ENCODE measurements at regions not wholly inside any gene's neighbourhood (a gene's known extent, or its start where the extent isn't known, plus 50 kb on each side); places are given as distances from the start of the nearest gene placed in this dataset.

DNA sequence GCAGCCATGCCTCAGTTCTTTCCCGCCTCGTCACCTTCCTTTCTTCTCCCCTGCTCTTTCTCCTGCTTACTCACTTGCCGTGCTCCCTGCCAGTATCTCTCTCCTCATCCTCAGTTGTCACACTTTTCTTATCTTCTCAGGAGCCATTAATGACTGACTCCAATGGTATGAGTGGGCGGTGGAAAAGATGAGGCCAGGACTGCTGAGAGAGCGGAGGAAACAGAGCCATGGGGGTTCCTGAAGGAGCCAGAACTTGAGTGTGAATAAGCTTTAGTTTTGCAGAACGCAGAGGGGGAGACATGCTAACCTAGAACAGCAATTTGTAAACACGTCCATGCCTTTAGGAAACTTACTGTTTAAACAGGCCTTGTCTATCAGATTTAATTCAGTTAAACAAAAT lies 126.5 kb downstream of the CHIC2 start:
- TF ChIP-seq YY1 (IDR thresholded peaks at IDR 0.05; ENCODE audit: insufficient read depth, insufficient read length) (no peak), SUZ12 (IDR thresholded peaks at IDR 0.05; ENCODE audit: extremely low read depth, insufficient read depth, insufficient read length) (no peak), ZNF274 (IDR thresholded peaks at IDR 0.05; ENCODE audit: low read depth, low read length) (no peak)
- Histone ChIP-seq H3K4me3 (ENCODE audit: insufficient read length, low read depth) (no peak overlapping the region), H3K27me3 (ENCODE audit: insufficient read depth, insufficient read length) (no peaks in the 10 kb centered on the region), H3K36me3 (ENCODE audit: insufficient read depth, insufficient read length, low read length) (no peaks in the 10 kb centered on the region), H3K9ac (ENCODE audit: insufficient read length, low read depth) (no peak overlapping the region), H3K9me3 (ENCODE audit: insufficient read depth, low read length) (no peaks in the 10 kb centered on the region), H3K4me1 (ENCODE audit: insufficient read depth, insufficient read length) (no peaks in the 10 kb centered on the region)
- no peak for DNase-seq (ENCODE audit: low read depth, low spot score)

DNA sequence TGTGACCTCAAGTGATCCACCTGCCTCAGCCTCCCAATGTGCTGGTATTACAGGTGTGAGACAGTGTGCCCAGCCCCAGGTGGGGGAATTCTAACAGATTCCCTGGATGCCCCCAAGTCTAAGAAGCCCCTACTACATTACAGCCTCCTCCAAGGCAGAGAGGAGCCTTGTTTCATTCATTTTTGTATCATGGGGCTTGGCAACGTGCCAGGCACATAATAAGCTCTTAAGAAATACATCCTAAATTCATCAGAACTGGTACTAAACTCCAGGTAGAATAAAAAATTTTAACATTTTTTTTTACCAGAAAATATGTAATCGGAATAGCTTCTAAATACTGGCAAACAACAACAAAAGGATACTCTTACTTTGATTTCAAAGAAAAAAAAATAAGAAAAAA lies 127.1 kb downstream of the CHIC2 start:
- TF ChIP-seq SUZ12 (IDR thresholded peaks at IDR 0.05; ENCODE audit: extremely low read depth, insufficient read depth, insufficient read length) (no peak), YY1 (IDR thresholded peaks at IDR 0.05; ENCODE audit: insufficient read depth, insufficient read length) (no peak), ZNF274 (IDR thresholded peaks at IDR 0.05; ENCODE audit: low read depth, low read length) (no peak)
- no peaks in the 10 kb centered on the region for H3K4me1 ChIP-seq (ENCODE audit: insufficient read depth, insufficient read length)
- DNase-seq (ENCODE audit: low read depth, low spot score): no peak
- H3K27me3 ChIP-seq (ENCODE audit: insufficient read depth, insufficient read length): no peaks in the 10 kb centered on the region
- no peaks in the 10 kb centered on the region for H3K9me3 ChIP-seq (ENCODE audit: insufficient read depth, low read length)
- no peaks in the 10 kb centered on the region for H3K36me3 ChIP-seq (ENCODE audit: insufficient read depth, insufficient read length, low read length)
- no peak overlapping the region for H3K9ac ChIP-seq (ENCODE audit: insufficient read length, low read depth)
- no peak overlapping the region for H3K4me3 ChIP-seq (ENCODE audit: insufficient read length, low read depth)

DNA sequence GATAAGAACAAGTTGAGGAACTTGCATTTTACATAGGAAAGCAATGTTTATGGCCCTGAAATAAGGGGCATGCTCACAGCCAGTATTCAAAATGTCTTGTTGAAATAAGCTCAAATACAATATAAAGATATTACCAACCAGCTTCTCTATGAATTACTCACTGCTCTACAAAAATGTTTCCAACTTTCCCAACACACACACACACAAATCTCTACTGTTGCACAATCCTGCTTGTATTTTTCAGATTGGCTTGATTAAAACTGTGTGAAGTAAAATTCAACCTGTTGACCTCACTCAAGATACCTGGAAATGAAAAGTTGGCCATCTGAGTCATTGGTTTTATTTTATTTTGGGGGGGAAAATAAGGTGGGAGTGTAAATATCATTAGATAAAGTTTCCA lies 128.6 kb downstream of the CHIC2 start:
- H3K4me3 ChIP-seq (ENCODE audit: insufficient read length, low read depth): no peak overlapping the region
- H3K36me3 ChIP-seq (ENCODE audit: insufficient read depth, insufficient read length, low read length): no peaks in the 10 kb centered on the region
- no peaks in the 10 kb centered on the region for H3K4me1 ChIP-seq (ENCODE audit: insufficient read depth, insufficient read length)
- TF ChIP-seq SUZ12 (IDR thresholded peaks at IDR 0.05; ENCODE audit: extremely low read depth, insufficient read depth, insufficient read length) (no peak), ZNF274 (IDR thresholded peaks at IDR 0.05; ENCODE audit: low read depth, low read length) (no peak), YY1 (IDR thresholded peaks at IDR 0.05; ENCODE audit: insufficient read depth, insufficient read length) (no peak)
- no peaks in the 10 kb centered on the region for H3K9me3 ChIP-seq (ENCODE audit: insufficient read depth, low read length)
- H3K9ac ChIP-seq (ENCODE audit: insufficient read length, low read depth): no peak overlapping the region
- no peak for DNase-seq (ENCODE audit: low read depth, low spot score)
- H3K27me3 ChIP-seq (ENCODE audit: insufficient read depth, insufficient read length): no peaks in the 10 kb centered on the region

DNA sequence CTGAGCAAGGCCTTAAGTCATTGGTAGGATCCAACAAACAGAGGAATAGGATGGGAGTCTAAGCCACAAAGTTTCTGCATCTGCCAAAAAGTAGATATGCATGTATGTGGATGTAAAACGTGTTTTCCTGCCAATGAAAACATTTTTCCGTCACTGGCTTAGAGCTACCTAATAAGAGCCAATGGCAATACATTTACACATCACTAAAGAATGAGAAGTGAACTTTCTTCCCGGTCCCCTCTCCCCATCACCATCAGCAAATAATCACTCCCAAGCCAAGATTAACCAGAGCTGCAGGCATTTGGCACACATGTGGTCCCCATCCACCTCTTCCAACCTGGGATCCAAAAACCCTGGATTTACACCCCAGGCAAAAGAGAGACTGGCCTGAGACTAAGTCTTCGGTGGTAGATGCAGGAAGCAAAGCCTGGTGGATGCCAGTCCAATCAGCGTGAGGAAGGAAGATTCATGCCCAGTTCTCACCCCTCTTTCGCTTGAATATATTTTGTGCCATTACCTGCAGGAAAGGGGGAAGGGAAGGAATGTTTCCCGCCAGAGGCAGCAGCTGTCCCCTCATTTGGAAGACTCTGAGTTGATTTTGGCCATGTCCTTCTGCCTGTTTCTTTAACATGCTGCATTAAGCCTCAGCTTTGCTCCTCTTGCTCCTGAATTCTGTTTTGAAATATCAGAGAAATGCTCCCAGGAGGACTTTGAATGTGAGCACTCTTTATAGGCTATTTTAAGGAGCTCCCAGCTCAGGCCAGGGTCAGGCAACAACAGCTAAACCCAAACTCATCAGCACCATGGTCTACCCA lies 131.4 kb downstream of the CHIC2 start:
- no peak for DNase-seq (ENCODE audit: low read depth, low spot score)
- H3K36me3 ChIP-seq (ENCODE audit: insufficient read depth, insufficient read length, low read length): no peaks in the 10 kb centered on the region
- no peak for TF ChIP-seq ZNF274 (IDR thresholded peaks at IDR 0.05; ENCODE audit: low read depth, low read length)
- no peak for TF ChIP-seq YY1 (IDR thresholded peaks at IDR 0.05; ENCODE audit: insufficient read depth, insufficient read length)
- no peak for TF ChIP-seq SUZ12 (IDR thresholded peaks at IDR 0.05; ENCODE audit: extremely low read depth, insufficient read depth, insufficient read length)
- no peak overlapping the region for H3K4me3 ChIP-seq (ENCODE audit: insufficient read length, low read depth)
- H3K9ac ChIP-seq (ENCODE audit: insufficient read length, low read depth): no peak overlapping the region
- no peaks in the 10 kb centered on the region for H3K4me1 ChIP-seq (ENCODE audit: insufficient read depth, insufficient read length)
- no peaks in the 10 kb centered on the region for H3K27me3 ChIP-seq (ENCODE audit: insufficient read depth, insufficient read length)
- no peaks in the 10 kb centered on the region for H3K9me3 ChIP-seq (ENCODE audit: insufficient read depth, low read length)

DNA sequence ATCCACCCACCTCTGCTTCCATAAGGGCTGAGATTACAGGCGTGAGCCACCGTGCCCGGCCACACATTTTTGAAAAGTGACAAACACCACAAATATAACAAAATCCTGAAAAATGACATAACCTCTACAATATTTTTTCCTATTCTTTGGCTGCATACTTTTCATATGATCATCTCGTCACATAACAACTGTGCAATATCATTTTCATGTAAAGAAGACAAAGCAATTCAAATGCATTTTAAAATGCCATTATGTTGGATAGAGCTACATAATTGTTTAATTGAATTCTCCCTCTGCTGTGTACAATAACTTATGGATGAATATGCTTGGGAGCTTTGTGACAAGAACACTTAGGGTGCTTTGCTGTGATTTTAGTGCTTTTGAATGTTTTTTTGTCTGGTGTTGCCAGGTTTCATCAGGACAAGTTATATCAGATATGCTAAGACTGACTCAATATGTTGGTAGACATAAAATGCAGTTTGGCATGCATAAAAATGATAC lies 132.9 kb downstream of the CHIC2 start:
- DNase-seq (ENCODE audit: low read depth, low spot score): no peak
- Histone ChIP-seq H3K27me3 (ENCODE audit: insufficient read depth, insufficient read length) (no peaks in the 10 kb centered on the region), H3K9me3 (ENCODE audit: insufficient read depth, low read length) (no peaks in the 10 kb centered on the region), H3K9ac (ENCODE audit: insufficient read length, low read depth) (no peak overlapping the region), H3K4me1 (ENCODE audit: insufficient read depth, insufficient read length) (peaks cover 2% of the 10 kb centered on the region), H3K36me3 (ENCODE audit: insufficient read depth, insufficient read length, low read length) (no peaks in the 10 kb centered on the region), H3K4me3 (ENCODE audit: insufficient read length, low read depth) (no peak overlapping the region)
- no peak for TF ChIP-seq SUZ12 (IDR thresholded peaks at IDR 0.05; ENCODE audit: extremely low read depth, insufficient read depth, insufficient read length)
- TF ChIP-seq ZNF274 (IDR thresholded peaks at IDR 0.05; ENCODE audit: low read depth, low read length): no peak
- TF ChIP-seq YY1 (IDR thresholded peaks at IDR 0.05; ENCODE audit: insufficient read depth, insufficient read length): no peak

DNA sequence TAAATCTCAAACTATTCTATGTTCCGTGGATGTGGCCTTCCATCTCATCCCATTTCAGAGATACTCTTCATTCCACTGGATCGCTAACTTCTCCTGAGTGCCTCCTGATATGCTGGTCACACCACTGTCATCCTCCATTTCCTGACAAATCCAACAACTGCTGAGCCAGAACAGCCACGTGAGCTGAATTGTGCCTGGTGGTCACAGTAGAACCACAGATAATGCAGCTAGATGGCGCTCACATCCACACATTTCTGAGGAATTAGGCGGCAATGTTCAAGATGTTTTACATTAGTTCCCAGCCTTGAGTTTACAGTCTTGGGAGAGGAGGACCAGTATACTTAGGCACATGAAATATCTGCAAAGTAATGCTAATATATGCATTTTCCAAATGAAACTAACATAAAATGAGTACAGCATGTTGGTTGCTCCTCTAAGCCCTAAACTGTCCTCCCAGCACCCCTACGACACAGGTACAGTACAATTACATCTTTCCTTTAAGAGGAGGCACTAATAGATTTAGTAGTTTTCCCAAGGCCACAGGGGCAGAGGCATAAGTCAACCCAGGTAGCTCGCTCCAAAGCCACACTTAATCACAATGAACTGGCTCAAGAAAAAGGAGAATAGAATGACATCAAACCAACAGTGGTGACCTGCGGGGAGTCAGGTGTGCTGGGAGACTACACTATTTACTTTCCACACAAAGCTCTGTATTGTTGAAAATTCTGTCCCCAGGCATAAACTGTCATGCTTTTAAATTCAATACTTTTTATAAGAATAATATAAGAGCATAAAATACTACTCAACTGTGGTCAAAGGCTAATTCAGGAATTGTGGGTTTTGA lies 134.2 kb downstream of the CHIC2 start:
- Histone ChIP-seq H3K36me3 (ENCODE audit: insufficient read depth, insufficient read length, low read length) (no peaks in the 10 kb centered on the region), H3K9ac (ENCODE audit: insufficient read length, low read depth) (no peak overlapping the region), H3K4me3 (ENCODE audit: insufficient read length, low read depth) (no peak overlapping the region), H3K27me3 (ENCODE audit: insufficient read depth, insufficient read length) (no peaks in the 10 kb centered on the region), H3K4me1 (ENCODE audit: insufficient read depth, insufficient read length) (peaks cover 2% of the 10 kb centered on the region), H3K9me3 (ENCODE audit: insufficient read depth, low read length) (no peaks in the 10 kb centered on the region)
- peak; percentile 49 for DNase-seq (ENCODE audit: low read depth, low spot score)
- TF ChIP-seq ZNF274 (IDR thresholded peaks at IDR 0.05; ENCODE audit: low read depth, low read length): no peak
- no peak for TF ChIP-seq SUZ12 (IDR thresholded peaks at IDR 0.05; ENCODE audit: extremely low read depth, insufficient read depth, insufficient read length)
- no peak for TF ChIP-seq YY1 (IDR thresholded peaks at IDR 0.05; ENCODE audit: insufficient read depth, insufficient read length)

DNA sequence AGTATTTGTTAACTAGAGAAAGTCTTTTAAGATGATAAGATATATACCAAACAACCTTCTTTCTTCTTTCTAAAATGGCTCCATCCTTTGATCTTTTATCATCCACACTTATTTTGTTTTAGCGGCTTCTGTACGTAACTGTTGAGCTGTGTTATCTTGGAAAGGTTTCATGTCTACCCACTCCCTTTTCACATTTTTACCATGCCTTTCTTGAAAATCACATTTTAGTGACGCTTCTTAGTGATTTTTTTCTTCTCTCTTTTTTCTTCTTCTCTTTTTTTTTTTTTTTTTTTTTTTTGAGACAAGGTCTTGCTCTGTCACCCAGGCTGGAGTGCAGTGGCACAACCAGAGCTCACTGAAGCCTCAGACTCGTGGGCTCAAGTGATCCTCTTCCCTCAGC lies 135.1 kb downstream of the CHIC2 start:
- H3K9ac ChIP-seq (ENCODE audit: insufficient read length, low read depth): no peak overlapping the region
- no peaks in the 10 kb centered on the region for H3K36me3 ChIP-seq (ENCODE audit: insufficient read depth, insufficient read length, low read length)
- no peak overlapping the region for H3K4me3 ChIP-seq (ENCODE audit: insufficient read length, low read depth)
- no peaks in the 10 kb centered on the region for H3K9me3 ChIP-seq (ENCODE audit: insufficient read depth, low read length)
- TF ChIP-seq ZNF274 (IDR thresholded peaks at IDR 0.05; ENCODE audit: low read depth, low read length) (no peak), YY1 (IDR thresholded peaks at IDR 0.05; ENCODE audit: insufficient read depth, insufficient read length) (no peak), SUZ12 (IDR thresholded peaks at IDR 0.05; ENCODE audit: extremely low read depth, insufficient read depth, insufficient read length) (no peak)
- H3K4me1 ChIP-seq (ENCODE audit: insufficient read depth, insufficient read length): peaks cover 2% of the 10 kb centered on the region
- no peak for DNase-seq (ENCODE audit: low read depth, low spot score)
- H3K27me3 ChIP-seq (ENCODE audit: insufficient read depth, insufficient read length): no peaks in the 10 kb centered on the region
